Activated CD8-positive, alpha-beta T cell treated with anti-CD3 and anti-CD28 coated beads, Interleukin-2, amount 10 ng/mL, durations not matched to agents 7 days and 5 days (primary cell): ENCODE measurements at regions not wholly inside any gene's neighbourhood (a gene's known extent, or its start where the extent isn't known, plus 50 kb on each side); places are given as distances from the start of the nearest gene placed in this dataset.
A peak's percentile ranks its signal among the peaks of the same experiment; 100 is the strongest.
"Not testable (repeated sequence)": the region's sequence is repeated elsewhere in the genome, so short reads cannot be mapped to it uniquely, and the experiment has no call there.

Source experiments
- ATAC-seq: fragments of 150-1000 bp; cut with Tn5 transposase; one replicate; pipeline ENCODE4 v1.10.0; 2021; ENCODE audit warnings: moderate library complexity
- CTCF ChIA-PET: fragments of 350-600 bp; sonication (Branson Sonifier 250); formaldehyde crosslinking; loops from one replicate; lab custom pipeline; 2021; ENCODE audit warnings: antibody characterized with exemption; lab: Charles Lee
- POLR2A ChIA-PET: fragments of 350-600 bp; sonication (Branson Sonifier 250); formaldehyde crosslinking; loops from one replicate; lab custom pipeline; 2021; ENCODE audit warnings: antibody characterized with exemption; lab: Charles Lee
- DNase-seq: peaks from one replicate; pipeline ENCODE4 v3.0.0-alpha.2; 2020
- H3K27ac Mint-ChIP-seq: one replicate; pipeline ENCODE4 v1.8.0; 2021; ENCODE audit warnings: mild to moderate bottlenecking, mixed read lengths
- H3K27me3 Mint-ChIP-seq: one replicate; pipeline ENCODE4 v1.8.0; 2021; ENCODE audit warnings: low read depth, mixed read lengths
- H3K36me3 Mint-ChIP-seq: one replicate; pipeline ENCODE4 v1.8.0; 2021; ENCODE audit warnings: low read depth, mixed read lengths
- H3K4me1 Mint-ChIP-seq: one replicate; pipeline ENCODE4 v1.8.0; 2021; ENCODE audit warnings: low read depth, mixed read lengths
- H3K4me3 Mint-ChIP-seq: one replicate; pipeline ENCODE4 v1.8.0; 2021; ENCODE audit warnings: mild to moderate bottlenecking, mixed read lengths
- H3K9me3 Mint-ChIP-seq: one replicate; pipeline ENCODE4 v1.8.0; 2022; ENCODE audit warnings: mixed read lengths; ENCODE audit not compliant: insufficient read depth

DNA sequence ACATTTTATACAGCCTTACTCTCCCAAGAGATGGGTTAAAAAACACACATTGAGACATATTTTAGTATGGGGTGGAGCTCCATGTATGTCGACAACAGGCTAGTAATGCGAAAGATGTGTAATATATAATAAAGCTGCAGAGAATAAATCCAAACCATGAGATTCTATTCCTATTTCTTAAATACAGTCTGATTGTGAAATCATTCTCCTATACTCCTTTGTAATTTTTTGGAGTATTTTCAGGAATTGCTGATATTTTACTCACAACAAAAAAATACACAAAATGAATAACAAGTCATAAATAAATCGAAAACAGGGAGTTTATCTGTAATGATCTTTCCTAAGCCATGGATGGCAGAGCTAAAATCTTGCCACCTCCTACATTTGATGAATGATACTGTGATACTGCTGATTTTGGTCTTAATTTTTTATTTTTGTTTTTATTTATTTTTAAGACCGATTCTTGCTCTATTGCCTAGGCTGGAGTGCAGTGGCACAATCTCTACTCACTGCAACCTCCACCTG, 173.5 kb upstream of the KLF6 start:
- ATAC-seq (no peak), DNase-seq (no peak)
- Mint-ChIP-seq H3K9me3 (peaks cover 4% of the 10 kb centered on the region), H3K27me3 (no peaks in the 10 kb centered on the region), H3K27ac (no peak overlapping the region), H3K36me3 (peaks cover 23% of the 10 kb centered on the region), H3K4me1 (peaks cover 79% of the 10 kb centered on the region), H3K4me3 (no peak overlapping the region)
- ChIA-PET POLR2A (interaction anchor here (8.1 kb wide), 1 partner anchor 175 kb away, joined by 112 read pairs; the partner anchor contains the start of gene KLF6), CTCF (interaction anchor here (0.6 to 4.6 kb wide), 2 partner anchors 13 to 177 kb away, joined by 3 to 41 read pairs; no protein-coding TSS in a partner anchor)

- ATAC-seq (no peak), DNase-seq (no peak)
- H3K9me3 Mint-ChIP-seq: peaks cover 11% of the 10 kb centered on the region
- peaks cover 77% of the 10 kb centered on the region for H3K4me1 Mint-ChIP-seq
- POLR2A ChIA-PET: interaction anchor here (1.1 to 2.3 kb wide), 5 partner anchors 9 to 171 kb away, joined by 3 to 8 read pairs (median 3); partner anchors contain the start of gene KLF6
- H3K27ac Mint-ChIP-seq: peak overlapping the region; percentile 39
- peaks cover 22% of the 10 kb centered on the region for H3K36me3 Mint-ChIP-seq
- H3K27me3 Mint-ChIP-seq: no peaks in the 10 kb centered on the region
- CTCF ChIA-PET: no interaction called here
- no peak overlapping the region for H3K4me3 Mint-ChIP-seq
Measured at GRCh38 chr10:3955955-3956617, 171.1 kb upstream of the KLF6 start.

- ChIA-PET CTCF (no interaction called here), POLR2A (interaction anchor here (1.1 to 2.3 kb wide), 4 partner anchors 8 to 170 kb away, joined by 3 to 8 read pairs (median 3); partner anchors contain the start of gene KLF6)
- H3K4me1 Mint-ChIP-seq: peaks cover 77% of the 10 kb centered on the region
- H3K4me3 Mint-ChIP-seq: no peak overlapping the region
- peaks cover 11% of the 10 kb centered on the region for H3K9me3 Mint-ChIP-seq
- ATAC-seq: no peak
- no peaks in the 10 kb centered on the region for H3K27me3 Mint-ChIP-seq
- DNase-seq: no peak
- H3K36me3 Mint-ChIP-seq: peaks cover 22% of the 10 kb centered on the region
- H3K27ac Mint-ChIP-seq: no peak overlapping the region
Measured at GRCh38 chr10:3955493-3955892, 170.5 kb upstream of the KLF6 start.

DNA sequence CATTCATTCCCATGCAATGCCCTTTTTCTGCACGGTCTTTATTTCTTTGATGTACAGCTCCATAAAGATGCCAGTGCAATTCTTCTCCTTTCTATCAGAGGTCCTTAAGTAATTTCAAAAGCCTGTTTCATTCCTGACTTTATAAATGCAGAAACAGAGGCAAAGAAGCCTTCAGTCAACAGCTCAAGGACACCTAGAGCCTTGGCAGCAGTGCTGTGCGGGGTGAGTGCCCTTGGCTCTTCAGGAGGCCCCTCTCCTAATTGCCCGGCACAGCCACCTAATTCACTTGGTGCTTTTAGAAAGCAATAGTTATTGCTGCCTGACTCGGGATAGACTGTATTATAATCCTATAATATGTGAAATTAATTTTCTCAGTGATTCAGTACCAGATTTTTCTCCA, 169.6 kb upstream of the KLF6 start:
- ChIA-PET POLR2A (interaction anchor here (1.0 to 2.3 kb wide), 2 partner anchors 169 to 173 kb away, joined by 3 to 8 read pairs; partner anchors contain the start of gene KLF6), CTCF (interaction anchor here (0.7 to 0.8 kb wide), 2 partner anchors 13 to 193 kb away, joined by 4 read pairs; no protein-coding TSS in a partner anchor)
- H3K27ac Mint-ChIP-seq: no peak overlapping the region
- H3K4me3 Mint-ChIP-seq: no peak overlapping the region
- H3K4me1 Mint-ChIP-seq: peaks cover 77% of the 10 kb centered on the region
- H3K36me3 Mint-ChIP-seq: peaks cover 22% of the 10 kb centered on the region
- H3K9me3 Mint-ChIP-seq: peaks cover 11% of the 10 kb centered on the region
- ATAC-seq (no peak), DNase-seq (no peak)
- no peaks in the 10 kb centered on the region for H3K27me3 Mint-ChIP-seq

DNA sequence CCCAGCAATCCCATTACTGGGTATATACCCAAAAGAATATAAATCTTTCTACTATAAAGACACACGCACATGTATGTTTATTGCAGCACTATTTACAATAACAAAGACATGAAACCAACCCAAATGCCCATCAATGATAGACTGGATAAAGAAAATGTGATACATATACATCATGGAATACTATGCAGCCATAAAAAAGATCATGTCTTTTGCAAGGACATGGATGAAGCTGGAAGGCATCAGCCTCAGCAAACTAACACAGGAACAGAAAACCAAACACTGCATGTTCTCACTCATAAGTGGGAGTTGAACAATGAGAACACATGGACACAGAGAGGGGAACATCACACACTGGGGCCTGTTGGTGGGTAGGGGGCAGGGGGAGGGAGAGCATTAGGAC, 169.0 kb upstream of the KLF6 start:
- peaks cover 24% of the 10 kb centered on the region for H3K36me3 Mint-ChIP-seq
- DNase-seq, ATAC-seq, H3K27me3 Mint-ChIP-seq, H3K4me3 Mint-ChIP-seq, CTCF ChIA-PET, H3K27ac Mint-ChIP-seq: not testable (repeated sequence)
- H3K4me1 Mint-ChIP-seq: peaks cover 77% of the 10 kb centered on the region
- POLR2A ChIA-PET: interaction anchor here (1.0 to 2.3 kb wide), 2 partner anchors 169 to 172 kb away, joined by 3 to 8 read pairs; partner anchors contain the start of gene KLF6
- H3K9me3 Mint-ChIP-seq: peaks cover 11% of the 10 kb centered on the region

GRCh38 chr10:3951993-3952392, 167.0 kb upstream of the KLF6 start:
- Mint-ChIP-seq H3K36me3 (peaks cover 35% of the 10 kb centered on the region), H3K9me3 (peaks cover 11% of the 10 kb centered on the region), H3K4me3 (no peak overlapping the region), H3K27ac (peak overlapping the region; percentile 82), H3K27me3 (no peaks in the 10 kb centered on the region), H3K4me1 (peaks cover 81% of the 10 kb centered on the region)
- POLR2A ChIA-PET: interaction anchor here (6.5 to 12.6 kb wide), 2 partner anchors 9 to 169 kb away, joined by 60 to 179 read pairs; partner anchors contain the start of gene KLF6
- DNase-seq: no peak
- no peak for ATAC-seq
- CTCF ChIA-PET: interaction anchor here (1.5 kb wide), 1 partner anchor 9 kb away, joined by 3 read pairs; no protein-coding TSS in a partner anchor

- H3K4me3 Mint-ChIP-seq: peak overlapping the region; percentile 50
- CTCF ChIA-PET: interaction anchor here (1.1 to 3.2 kb wide), 4 partner anchors 10 to 168 kb away, joined by 3 to 16 read pairs (median 6); no protein-coding TSS in a partner anchor
- H3K27me3 Mint-ChIP-seq: no peaks in the 10 kb centered on the region
- peaks cover 11% of the 10 kb centered on the region for H3K9me3 Mint-ChIP-seq
- peak; percentile 61 for ATAC-seq
- peaks cover 37% of the 10 kb centered on the region for H3K36me3 Mint-ChIP-seq
- DNase-seq: peak; percentile 89
- peak overlapping the region; percentile 97 for H3K27ac Mint-ChIP-seq
- H3K4me1 Mint-ChIP-seq: peaks cover 86% of the 10 kb centered on the region
- POLR2A ChIA-PET: interaction anchor here (0.6 to 12.6 kb wide), 6 partner anchors 10 to 173 kb away, joined by 3 to 179 read pairs (median 14); partner anchors contain the start of gene KLF6
Measured at GRCh38 chr10:3950676-3951275, 165.8 kb upstream of the KLF6 start.

GRCh38 chr10:3949711-3950110, 164.7 kb upstream of the KLF6 start:
- peaks cover 89% of the 10 kb centered on the region for H3K4me1 Mint-ChIP-seq
- DNase-seq (no peak), ATAC-seq (no peak)
- peak overlapping the region; percentile 97 for H3K27ac Mint-ChIP-seq
- peaks cover 44% of the 10 kb centered on the region for H3K36me3 Mint-ChIP-seq
- peak overlapping the region; percentile 50 for H3K4me3 Mint-ChIP-seq
- H3K9me3 Mint-ChIP-seq: peaks cover 11% of the 10 kb centered on the region
- ChIA-PET CTCF (interaction anchor here (1.1 to 3.2 kb wide), 4 partner anchors 11 to 167 kb away, joined by 3 to 16 read pairs (median 6); no protein-coding TSS in a partner anchor), POLR2A (interaction anchor here (0.6 to 12.6 kb wide), 7 partner anchors 11 to 726 kb away, joined by 5 to 179 read pairs (median 12); partner anchors contain the start of gene KLF6)
- H3K27me3 Mint-ChIP-seq: no peaks in the 10 kb centered on the region

DNA sequence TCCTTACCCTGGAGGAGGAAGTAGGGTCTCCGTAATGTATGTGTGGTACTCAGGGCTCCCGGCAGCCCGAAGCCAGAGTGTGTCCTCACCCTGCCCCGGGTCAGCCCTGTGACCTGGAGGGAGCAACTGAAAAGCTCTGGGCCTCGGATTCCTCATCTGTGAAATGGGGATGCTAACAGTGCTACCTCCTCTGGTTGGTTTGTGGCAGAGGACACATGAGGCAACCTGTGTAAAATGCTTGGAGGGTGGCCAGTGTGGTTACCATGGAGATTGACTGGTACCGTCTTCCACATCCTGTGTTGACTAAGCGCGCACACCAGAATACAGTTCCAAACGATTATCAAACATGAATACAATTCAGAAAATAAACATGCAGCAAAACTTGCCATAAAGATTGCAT, 163.8 kb upstream of the KLF6 start:
- DNase-seq (peak; percentile 92), ATAC-seq (peak; percentile 80)
- Mint-ChIP-seq H3K4me1 (peaks cover 88% of the 10 kb centered on the region), H3K27me3 (no peaks in the 10 kb centered on the region), H3K9me3 (peaks cover 10% of the 10 kb centered on the region), H3K4me3 (peak overlapping the region; percentile 79), H3K27ac (peak overlapping the region; percentile 97), H3K36me3 (peaks cover 43% of the 10 kb centered on the region)
- CTCF ChIA-PET: interaction anchor here (1.0 to 3.2 kb wide), 3 partner anchors 12 to 24 kb away, joined by 3 to 16 read pairs (median 8); no protein-coding TSS in a partner anchor
- POLR2A ChIA-PET: interaction anchor here (0.6 to 12.6 kb wide), 6 partner anchors 12 to 166 kb away, joined by 3 to 179 read pairs (median 16); partner anchors contain the start of gene KLF6

DNA sequence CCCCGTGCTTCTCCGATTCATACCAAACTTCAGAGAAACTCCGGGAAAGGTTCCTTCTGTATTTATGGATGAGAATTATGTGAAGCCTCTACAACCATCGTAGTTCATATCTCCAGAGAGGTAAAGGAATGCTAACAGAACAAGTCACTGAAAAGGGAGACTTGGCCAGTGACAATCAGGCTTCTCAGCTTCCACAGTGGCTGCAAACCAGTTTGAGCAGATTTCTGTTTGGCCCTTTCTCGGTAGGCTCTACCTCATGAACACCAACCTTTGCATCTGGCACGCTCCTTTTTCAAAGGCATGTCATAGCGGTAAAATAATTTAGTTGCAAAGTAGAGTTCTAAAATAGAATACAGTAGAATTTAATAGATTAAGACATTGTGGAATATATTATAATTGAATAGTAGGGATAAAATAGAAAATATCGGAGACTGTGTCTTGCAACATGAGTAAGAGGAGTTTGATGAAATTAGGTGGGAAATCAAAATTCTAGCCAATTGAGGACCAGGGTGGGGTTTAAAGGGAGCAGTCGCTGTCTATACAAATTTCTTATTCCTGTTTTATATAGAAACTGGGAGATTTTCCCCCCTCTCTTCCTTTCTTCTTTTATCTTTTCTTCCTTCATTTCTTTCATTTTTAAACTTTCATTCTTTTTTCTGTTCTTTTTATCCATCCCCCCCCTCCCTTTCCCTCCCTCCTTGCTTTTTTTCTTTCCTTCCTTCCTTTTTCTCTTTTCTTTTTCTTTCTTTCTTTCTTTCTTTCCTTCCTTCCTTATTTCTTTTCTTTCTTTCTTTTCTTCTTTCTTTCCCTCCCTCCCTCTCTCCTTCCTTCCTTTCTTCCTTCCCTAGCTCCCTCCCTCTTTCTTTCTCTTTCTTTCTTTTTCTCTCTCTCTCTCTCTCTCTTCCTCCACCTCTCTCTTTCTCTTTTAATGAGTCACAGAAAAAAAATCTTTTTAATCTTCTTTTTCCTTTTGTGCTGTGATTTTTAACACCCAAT, 161.5 kb upstream of the KLF6 start:
- peaks cover 27% of the 10 kb centered on the region for H3K36me3 Mint-ChIP-seq
- peak overlapping the region; percentile 97 for H3K27ac Mint-ChIP-seq
- H3K4me1 Mint-ChIP-seq: peaks cover 92% of the 10 kb centered on the region
- H3K27me3 Mint-ChIP-seq: no peaks in the 10 kb centered on the region
- DNase-seq (peak; percentile 37), ATAC-seq (peak; percentile 6)
- H3K9me3 Mint-ChIP-seq: no peaks in the 10 kb centered on the region
- POLR2A ChIA-PET: interaction anchor here (0.7 to 12.6 kb wide), 13 partner anchors 9 to 182 kb away, joined by 3 to 179 read pairs (median 6); partner anchors contain the start of gene KLF6
- CTCF ChIA-PET: interaction anchor here (0.9 to 1.2 kb wide), 3 partner anchors 12 to 14 kb away, joined by 3 to 4 read pairs (median 4); no protein-coding TSS in a partner anchor
- peak overlapping the region; percentile 69 for H3K4me3 Mint-ChIP-seq
